GM19328 (cell line): ENCODE measurements at regions not wholly inside any gene's neighbourhood (a gene's known extent, or its start where the extent isn't known, plus 50 kb on each side); places are given as distances from the start of the nearest gene placed in this dataset.
"Not testable (repeated sequence)": the region's sequence is repeated elsewhere in the genome, so short reads cannot be mapped to it uniquely, and the experiment has no call there.

ENCODE experiments used
- ATAC-seq: cut with Tn5 transposase; IDR thresholded peaks from one replicate; pipeline ENCODE4 v1.9.1; 2021; ENCODE audit warnings: mild to moderate bottlenecking, moderate library complexity; ENCODE audit not compliant: unreplicated experiment

DNA sequence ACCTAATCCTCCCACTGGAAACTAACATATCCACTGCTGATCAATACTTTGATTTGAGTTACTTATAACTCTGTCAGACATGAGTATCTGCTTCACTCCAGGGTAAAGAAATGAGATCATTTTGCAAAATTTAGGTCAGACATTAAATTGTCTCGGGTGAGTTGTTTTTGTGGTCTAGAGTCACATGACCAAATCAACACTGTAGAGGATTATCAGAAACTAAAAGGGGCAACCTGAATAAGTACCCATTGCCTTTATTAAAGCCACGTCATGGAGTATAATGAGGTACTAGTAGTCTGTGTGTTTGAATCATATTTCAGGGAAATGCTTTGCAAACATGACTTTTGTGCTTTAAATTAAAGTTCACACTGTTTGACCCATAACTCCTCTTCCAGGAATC lies 107.7 kb upstream of the ADO start:
- no peak for ATAC-seq

DNA sequence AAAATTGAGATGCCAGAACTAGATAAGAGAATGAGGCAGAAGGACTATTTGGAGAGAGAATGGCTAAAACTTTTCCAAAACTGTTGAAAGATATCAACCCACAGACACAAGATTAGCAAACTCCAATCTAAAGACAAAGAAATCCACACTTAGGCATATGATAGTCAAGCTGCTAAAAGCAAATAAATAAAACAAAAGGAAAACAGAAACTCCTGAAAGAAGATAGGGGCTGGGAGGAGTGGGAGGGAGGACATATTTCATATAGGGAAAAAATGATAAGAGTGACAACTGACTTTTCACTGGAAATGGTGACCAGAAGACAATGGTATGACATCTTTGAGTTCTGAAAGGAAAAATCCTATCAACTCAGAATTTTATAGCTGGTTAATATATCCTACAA lies 105.4 kb upstream of the ADO start:
- ATAC-seq: no peak

DNA sequence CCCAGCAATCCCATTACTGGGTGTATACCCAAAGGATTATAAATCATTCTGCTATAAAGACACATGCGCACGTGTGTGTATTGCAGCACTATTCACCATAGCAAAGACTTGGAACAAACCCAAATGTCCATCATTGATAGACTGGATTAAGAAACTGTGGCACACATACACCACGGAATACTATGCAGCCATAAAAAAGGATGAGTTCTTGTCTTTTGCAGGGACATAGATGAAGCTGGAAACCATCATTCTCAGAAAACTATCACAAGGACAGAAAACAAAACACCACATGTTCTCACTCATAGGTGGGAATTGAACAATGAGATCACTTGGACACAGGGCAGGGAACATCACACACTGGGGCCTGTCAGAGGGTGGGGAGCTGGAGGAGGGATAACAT lies 100.4 kb upstream of the ADO start:
- not testable (repeated sequence) for ATAC-seq

DNA sequence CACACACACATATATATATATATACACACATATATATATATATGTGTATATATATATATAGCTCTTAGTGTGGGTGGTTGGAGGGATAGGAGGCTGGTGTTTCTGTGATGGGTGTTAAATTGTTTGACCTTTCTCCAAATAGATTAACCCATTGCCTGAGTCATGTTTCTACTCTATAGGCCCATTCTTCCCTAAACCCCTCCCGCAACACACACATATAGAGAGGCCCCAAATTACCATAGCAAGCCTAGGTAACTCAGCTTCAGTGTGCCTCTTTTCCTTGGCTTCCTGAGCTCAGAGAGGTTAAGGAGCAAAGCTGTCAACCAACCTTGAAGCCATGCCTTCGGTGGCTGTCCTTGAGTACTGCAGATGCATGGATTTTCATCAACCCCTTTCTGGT lies 98.7 kb upstream of the ADO start:
- no peak for ATAC-seq

DNA sequence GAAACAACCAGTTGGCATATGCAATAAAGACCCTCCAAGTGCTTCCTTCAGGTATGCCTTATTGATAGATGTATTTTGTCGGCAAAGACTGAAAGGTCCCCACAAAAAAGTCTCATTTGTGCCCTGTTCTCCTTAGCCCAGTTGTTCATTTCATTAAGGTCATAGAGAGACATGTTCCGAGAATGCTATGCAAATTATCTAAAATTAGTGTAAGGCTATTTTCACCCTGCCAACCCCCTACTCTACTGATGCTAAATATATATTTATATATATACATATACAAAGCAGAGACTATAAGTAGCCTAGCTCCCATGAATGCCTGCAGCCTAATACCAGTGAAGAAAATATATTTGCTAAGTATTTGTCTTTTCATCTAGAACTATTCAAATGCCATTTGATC lies 96.7 kb upstream of the ADO start:
- ATAC-seq: peak; percentile 81

DNA sequence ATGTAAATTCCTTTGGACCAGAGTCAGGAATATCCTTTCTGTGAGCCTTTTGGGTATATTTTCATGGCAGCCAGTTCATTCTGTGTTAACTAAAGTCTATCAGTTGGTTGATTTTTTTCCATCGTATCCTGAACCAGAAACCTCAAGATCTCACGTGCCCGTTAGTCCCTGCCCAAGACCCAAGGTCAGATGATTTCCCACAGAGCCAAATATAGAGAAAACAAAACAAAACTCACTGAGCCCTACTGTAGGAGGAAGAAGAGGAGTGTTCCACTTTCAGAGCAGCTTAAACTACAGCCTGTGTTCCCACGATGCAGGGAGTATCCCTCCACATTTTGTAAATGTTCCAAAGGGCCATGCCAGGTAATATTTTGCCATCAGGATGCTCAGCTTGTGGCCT lies 96.0 kb upstream of the ADO start:
- no peak for ATAC-seq

DNA sequence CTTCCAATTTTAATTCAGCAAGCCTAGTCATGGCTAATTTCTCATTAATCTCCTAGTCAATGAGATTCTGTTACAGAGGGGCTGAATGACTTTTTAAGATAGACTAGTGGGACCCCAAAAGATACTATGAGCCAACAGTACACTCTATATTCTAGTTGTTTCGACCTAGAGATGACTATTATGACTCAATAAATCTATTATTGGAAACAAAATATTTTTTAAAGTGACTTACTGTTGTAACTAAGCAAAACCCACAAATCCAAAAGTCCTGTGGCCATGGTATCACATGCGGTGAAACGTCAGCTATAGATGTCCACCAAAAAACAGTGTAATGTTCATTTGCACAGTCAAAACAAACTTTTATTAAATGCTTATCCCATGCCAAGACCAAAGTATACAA lies 95.3 kb upstream of the ADO start:
- no peak for ATAC-seq

DNA sequence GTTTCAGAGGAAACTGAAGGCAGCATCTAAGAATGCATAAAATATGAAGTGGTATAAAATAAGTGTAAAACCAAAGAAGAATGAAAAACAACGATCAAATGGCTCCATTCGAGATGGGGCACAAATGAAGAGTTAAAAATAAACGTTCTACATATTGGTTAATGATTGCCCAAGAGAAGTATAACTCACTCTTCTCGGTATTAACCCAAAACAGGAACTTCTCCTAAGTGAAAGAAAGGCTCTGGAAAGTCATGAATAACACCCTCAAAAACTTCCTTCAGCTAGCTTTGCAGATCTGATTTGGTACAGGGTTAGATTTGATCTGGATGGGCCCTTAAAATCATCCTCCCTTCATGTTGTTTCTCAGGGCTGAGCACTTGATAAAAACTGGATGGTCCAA lies 94.3 kb upstream of the ADO start:
- no peak for ATAC-seq

DNA sequence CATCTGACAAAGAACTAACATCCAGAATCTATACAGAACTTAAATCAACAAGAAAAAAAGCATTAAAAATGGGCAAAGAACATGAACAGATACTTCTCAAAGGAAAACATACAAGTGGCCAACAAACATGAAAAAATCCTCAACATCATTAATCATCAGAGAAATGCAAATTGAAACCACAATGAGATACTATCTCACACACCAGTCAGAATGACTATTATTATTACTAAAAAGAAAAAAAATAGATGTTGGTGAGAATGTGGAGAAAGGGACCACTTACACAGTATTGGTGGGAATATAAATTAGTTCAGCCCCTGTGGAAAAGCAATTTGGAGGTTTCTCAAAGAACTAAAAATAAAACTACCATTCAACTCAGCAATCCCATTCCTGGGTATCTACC lies 89.1 kb upstream of the ADO start:
- ATAC-seq: no peak

DNA sequence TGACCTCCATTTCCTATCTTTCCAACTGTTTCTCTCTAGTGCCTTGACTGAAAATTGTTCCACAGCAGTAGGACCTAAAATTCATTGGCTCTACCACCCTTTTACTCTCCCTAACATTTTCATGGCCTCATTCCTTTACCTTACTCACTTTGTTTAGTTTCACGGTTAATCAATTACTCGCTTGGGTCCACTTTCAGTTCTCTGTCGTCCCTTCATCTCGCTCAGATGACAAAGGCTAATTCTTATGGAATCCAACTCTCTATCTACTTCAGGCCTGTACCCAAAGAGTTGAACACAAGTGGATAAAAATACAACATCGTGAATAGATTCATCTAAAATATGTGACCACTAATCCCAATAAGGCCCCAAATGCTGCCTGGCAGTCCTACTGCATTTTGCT lies 85.9 kb upstream of the ADO start:
- no peak for ATAC-seq

DNA sequence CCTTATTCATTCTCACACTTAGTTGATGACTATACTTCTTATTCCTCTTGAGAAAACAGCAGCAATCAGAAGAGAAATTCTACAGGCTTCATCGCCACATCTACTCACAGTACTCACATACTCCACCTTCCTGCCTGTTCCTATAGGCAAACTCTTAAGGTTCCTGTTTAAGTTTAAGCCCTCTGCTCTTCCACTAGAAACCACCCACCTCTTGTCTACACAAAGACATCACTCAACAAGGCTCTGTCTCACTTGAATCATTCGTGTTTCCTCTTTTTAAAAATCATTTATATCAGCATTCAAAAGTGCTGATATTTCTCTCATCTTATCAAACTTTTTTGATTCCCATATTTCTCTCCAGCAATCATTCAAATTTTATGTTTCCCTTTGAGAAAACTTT lies 85.5 kb upstream of the ADO start:
- ATAC-seq: no peak

DNA sequence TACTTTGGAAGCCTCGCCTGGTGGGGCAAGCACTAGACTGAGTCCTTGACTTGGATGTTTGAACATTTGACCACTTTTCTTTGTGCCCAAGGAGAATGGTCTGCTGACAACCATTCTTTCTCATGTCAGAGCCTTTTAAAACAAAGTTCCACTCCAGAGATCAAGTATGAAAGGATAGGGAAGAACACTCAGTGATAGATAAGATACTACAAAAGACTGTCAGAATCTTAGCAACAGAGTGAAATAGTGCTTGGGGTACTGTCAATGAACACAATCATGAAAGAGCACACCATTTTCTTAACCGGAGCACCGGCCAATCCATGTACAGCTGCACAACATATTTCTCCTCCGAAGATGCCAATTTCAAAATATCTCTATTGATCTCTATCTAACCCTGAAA lies 82.8 kb upstream of the ADO start:
- ATAC-seq: no peak

DNA sequence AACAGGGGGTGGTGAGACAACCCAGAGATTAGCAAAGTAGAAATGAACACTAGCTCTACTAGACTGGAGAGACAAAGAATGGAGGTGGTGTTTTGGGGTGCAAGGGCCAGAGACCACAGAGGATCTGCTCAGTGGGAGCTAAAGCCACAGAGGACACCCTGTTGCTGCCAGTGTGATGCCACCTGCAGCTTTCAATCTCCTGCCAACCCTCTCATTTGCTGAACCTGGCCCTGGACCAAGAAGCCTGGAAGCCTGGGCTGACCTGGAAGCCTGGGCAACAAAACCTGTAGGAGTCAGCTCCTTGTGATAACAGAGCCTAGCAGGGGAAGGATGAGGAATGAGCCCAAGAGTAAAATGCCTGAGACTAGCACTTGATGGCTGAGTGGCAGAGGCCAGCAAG lies 81.1 kb upstream of the ADO start:
- no peak for ATAC-seq

DNA sequence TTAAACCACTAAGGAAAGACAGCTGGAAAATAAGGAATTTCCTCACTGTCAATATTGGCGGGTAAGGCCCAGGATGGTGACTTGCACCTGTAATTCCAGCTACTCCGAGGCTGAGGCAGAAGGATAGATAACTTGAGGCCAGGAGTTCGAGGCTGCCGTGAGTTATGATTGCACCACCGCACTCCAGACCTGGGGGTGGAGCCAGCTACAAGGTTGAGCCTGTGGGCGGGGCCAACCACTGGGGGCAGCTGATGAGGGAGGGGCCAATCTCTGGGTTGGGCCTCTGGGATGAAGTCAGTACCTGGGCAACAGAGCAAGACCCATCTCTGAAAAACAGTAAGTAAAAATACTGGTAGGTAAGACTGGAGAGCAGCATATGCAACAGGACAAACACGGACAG lies 80.1 kb upstream of the ADO start:
- ATAC-seq: no peak

DNA sequence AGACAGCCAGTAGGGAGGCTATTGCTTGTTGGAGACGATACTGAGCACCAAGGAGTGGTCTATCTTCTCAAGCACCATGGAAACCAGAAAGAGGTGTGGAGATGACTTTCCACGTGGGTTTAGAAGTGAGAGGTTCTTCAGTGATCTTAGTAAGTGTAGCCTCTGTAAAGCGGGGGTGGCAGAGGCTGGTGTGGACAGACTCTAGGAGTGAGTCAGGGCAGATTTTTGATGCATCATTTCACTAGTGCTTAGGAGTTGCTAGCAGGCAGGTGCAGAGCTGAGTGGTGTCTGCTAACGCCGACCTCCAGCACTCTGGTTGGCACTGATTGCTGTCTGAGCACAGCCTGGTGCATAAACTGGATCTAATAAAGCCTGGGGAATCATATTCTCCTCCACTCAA lies 78.4 kb upstream of the ADO start:
- ATAC-seq: peak; percentile 80

DNA sequence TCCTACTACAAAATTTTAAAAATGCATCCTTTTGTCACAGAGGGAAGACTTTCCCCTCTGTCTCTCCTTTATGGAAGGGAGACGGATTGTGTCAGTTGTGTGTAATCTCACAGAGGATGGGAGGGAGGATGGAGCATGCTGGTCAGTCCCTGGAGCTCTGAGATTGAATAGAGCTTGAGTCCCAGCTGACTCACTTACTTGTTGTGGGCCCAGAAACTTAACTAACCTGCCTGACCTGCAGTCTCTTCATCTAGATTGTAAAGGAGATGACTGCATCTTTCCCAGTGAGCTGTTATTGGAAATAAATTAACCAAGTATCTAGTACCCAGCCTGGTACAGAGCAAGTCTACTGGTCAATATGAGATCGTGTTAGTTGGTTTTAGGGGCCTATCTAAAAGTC lies 77.9 kb upstream of the ADO start:
- no peak for ATAC-seq

DNA sequence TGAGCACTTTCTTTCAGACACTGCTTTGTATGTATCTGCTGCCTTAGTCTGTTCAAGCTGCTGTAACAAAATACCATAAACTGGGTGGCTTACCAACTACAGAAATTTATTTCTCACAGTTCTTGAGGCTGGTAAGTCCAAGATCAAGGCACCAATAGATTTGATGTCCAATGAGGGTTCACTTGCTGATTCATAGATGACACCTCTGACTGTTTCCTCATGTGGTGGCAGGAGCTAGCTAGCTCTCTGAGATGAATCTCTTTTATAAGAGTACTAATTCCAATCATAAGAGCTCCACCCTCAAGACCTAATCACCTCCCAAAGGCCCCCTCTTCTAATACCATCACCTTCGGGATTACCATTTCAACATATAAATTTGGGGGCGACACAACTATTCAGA lies 76.6 kb upstream of the ADO start:
- no peak for ATAC-seq

DNA sequence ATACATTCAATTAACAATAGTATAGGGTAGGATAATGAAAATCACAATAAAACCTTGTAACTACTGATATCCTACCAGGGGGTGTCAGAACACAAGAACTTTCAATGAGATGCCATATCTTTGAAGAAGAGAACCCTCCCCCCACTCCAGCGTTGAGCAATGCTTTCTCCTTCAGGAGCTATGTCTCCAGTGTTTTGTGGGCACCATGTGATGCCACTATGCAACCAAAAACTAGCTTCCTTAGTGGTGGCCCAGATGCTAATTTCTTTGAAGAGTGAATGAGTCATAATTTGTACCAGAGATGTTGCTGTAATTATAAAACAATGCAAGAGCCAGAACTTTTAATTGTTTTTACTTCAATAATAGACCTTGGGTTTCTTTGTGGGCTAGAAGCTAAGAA lies 76.0 kb upstream of the ADO start:
- no peak for ATAC-seq

DNA sequence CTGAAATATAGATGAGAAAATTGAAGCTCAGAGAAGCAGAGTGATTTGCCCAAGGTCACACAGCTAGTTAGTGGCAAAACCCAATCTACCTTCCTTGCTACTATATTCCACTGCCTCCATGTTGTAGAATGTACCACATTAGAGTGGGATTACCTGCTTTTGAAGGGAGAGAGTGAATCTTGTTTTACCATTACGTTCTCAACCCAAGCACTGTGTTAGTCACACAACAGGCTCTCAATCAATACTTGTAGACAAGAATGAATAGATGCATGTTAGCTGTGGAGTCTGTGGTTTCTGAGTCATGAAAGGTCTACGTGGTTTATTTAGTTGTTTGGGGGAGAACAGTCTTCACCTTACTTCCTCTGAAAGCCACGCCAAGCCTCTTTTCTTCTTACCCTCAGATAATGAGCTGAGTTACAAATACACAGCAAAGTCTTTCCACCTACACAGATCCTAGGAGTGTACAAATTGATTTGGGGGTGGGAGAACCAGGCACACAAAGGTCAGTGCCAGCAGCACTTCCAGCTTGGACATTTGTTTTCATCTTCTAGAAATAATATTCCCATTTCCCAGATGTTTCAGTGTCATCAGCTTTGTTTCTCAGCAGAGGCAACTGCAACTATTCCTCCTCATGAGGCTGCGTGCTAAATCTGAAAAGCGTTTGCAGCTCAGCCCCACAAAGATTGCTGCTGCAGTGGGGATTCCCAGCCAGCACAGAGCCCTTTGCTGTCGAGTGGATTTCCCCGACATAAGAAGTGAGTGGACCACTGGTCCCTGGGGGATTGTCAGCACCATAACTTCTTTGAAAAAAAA lies 71.5 kb upstream of the ADO start:
- peak; percentile 79 for ATAC-seq

DNA sequence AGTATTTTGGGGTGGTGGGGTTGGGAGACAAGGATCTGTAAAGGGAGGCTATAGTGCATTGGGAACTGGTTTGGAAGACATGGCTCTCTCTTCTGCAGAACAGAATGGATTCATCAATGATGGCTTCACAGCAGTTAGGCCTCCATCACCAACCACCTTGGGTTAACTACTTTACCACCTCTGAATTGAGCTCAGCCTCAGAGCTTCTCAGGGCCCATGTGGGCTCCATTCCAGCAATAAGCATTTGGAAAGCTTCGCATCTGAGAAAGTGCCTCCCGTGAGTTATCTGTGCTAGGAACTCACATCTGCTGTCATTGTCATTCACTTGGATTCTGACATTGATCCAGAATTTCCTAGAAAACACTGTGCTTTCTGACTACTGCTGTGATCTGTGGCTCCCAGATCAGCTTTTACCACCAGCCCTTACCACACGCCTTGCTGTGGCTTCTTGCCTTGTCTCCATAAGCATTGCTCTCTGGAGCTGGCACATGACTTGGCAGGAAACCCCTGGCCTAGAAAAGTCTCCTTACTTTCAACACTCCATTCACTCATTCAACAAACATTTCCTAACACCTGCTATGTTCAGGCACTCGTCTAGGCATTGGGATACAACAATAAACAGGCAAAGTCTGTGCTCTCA lies 70.7 kb upstream of the ADO start:
- no peak for ATAC-seq

DNA sequence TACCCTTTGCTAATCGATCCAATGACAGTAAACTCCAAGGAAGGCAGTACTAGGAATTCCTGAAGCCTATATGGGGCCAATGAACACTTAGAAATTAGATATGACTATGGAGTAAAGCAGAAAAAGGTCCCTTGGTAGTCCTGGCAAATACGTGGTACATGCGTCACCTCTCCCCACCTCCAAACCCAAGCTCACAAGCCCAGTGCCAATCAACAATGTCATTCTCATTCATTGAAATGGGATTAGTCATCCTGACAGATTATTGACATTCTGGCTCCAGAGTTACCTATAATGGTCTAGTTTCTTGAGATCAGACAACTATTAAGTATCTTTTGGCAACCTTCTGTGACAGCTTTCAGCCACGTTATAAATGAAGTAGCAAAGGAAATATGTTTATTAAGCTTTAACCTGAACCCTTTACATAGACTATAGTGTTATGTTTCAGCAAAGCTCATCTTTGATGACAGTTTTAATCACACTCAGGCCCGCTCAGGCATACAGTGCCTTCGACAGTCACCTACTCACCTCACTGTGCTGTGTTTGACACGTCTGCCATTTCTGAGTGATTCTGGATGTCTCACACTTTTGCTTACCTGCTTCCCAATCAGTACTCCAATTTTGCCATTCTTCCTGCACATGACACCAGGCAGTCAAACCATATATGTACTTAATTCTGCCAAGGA lies 69.6 kb upstream of the ADO start:
- no peak for ATAC-seq

DNA sequence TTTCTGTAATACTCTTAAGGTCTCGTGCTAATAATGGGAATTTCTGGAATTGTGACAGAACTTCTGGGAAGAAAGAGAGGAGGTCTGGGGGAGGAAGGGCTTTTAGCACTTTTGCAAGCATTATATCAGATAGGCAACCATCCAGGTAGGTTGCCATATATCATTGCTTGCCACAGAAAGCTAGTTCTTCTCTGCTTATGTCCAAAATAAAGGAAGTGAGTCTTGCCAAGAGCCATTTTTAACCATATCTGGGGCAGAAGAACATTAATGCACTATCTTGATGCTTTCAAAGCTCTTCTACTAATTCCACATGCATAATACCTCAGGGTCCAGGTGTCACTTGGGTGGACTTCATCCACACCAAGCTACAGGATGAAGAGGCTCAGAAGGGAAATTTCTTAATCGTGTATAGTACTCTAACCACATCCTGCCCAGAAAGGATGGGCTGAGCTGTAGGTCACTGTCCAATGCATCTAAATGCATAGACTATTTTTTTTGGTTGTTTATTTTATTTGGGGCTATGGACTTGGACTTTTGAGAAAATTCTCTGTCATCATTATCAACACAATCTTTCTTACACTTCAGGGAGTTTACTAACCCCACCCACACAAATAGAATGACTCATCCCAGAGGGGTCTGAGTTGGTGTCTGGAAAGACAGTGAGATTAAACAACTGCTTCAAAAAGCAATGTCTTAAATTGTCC lies 68.9 kb upstream of the ADO start:
- ATAC-seq: no peak
